ENCODE measurements at regions not wholly inside any gene's neighbourhood (a gene's known extent, or its start where the extent isn't known, plus 50 kb on each side); places are given as distances from the start of the nearest gene placed in this dataset.

DNA sequence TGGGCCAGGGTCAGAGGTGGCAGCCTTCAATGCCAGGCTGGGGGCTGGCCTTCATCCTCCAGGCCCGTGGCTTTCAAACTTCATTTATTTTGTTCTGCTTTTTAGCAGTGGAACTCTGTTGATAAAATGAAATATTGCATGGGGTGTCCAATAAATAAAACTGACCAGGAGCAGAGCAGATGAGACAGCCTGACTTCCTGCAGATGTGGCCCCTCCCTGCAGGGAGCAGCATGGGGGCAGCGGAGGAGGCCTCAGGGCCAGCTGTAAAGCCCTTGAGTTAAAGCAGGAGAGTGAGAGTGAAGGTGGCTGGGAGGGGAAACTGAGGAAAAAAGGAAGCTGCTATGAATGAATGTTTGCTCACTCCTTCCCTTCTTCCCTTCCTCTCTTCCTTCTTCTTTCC is 120.3 kb downstream of the RPAP3 start:
- no peaks in the 10 kb centered on the region for H3K27me3 ChIP-seq (ENCODE audit: insufficient read depth, low read length)
- no peak overlapping the region for H3K4me3 ChIP-seq (ENCODE audit: low read length)
- H3K9me3 ChIP-seq (ENCODE audit: insufficient read depth, low read depth, low read length), result no peaks in the 10 kb centered on the region
- H3K4me1 ChIP-seq (ENCODE audit: insufficient read depth, low read length), result no peaks in the 10 kb centered on the region
- no peaks in the 10 kb centered on the region for H3K36me3 ChIP-seq (ENCODE audit: insufficient read depth, low read depth, low read length)
- no peak overlapping the region for H3K27ac ChIP-seq (ENCODE audit: low read length)
- H3K9ac ChIP-seq (ENCODE audit: low read depth, low read length), result no peak overlapping the region

GRCh38 chr12:47578836-47579235 is 127.0 kb downstream of the RPAP3 start:
- Histone ChIP-seq H3K4me1 (ENCODE audit: insufficient read depth, low read length) (no peaks in the 10 kb centered on the region; the same call in 1 of the 2 replicates), H3K36me3 (ENCODE audit: insufficient read depth, low read depth, low read length) (no peaks in the 10 kb centered on the region), H3K9ac (ENCODE audit: low read depth, low read length) (no peak overlapping the region), H3K9me3 (ENCODE audit: insufficient read depth, low read depth, low read length) (no peaks in the 10 kb centered on the region), H3K27me3 (ENCODE audit: insufficient read depth, low read length) (no peaks in the 10 kb centered on the region), H3K27ac (ENCODE audit: low read length) (no peak overlapping the region), H3K4me3 (ENCODE audit: low read length) (no peak overlapping the region)

- Histone ChIP-seq H3K27ac (ENCODE audit: low read length) (no peak overlapping the region), H3K4me1 (ENCODE audit: insufficient read depth, low read length) (no peaks in the 10 kb centered on the region; the same call in 1 of the 2 replicates), H3K9ac (ENCODE audit: low read depth, low read length) (no peak overlapping the region), H3K27me3 (ENCODE audit: insufficient read depth, low read length) (no peaks in the 10 kb centered on the region), H3K36me3 (ENCODE audit: insufficient read depth, low read depth, low read length) (no peaks in the 10 kb centered on the region), H3K9me3 (ENCODE audit: insufficient read depth, low read depth, low read length) (no peaks in the 10 kb centered on the region), H3K4me3 (ENCODE audit: low read length) (no peak overlapping the region)
These were observed 128.4 kb downstream of the RPAP3 start for GRCh38 chr12:47577206-47577989.

DNA sequence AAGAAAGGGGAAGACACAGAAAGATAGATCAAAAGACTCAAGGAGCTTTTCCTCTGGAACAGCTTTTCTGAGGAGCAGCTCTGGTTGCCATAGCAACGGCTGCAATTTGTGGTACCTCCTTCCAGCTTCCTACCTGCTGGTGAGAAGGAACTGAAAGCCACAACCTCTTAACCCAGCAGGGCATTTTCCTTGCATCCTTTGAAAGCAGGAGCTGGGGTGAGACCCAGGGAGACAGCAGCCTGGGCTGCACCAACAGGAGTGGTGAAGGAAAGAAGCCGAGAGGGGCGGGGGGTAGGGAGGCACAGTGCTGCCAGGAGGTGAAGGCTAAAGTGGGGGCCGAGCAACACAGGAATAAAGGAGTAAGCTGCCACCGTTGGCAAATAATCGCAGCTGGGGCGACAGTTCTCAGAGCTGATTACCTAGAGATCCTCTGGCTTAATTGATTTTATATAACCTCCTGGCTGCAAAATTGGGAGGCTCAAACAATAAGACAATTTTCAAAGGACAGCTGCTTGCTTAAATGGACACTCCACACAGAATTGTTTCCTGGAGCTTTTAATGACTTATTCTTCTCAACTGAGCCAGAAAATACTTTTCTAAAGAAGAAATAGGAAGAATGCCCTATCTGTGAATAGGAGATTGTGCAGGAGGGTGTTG is 129.4 kb downstream of the RPAP3 start:
- H3K9me3 ChIP-seq (ENCODE audit: insufficient read depth, low read depth, low read length), result no peaks in the 10 kb centered on the region
- H3K27ac ChIP-seq (ENCODE audit: low read length), result no peak overlapping the region
- H3K4me1 ChIP-seq (ENCODE audit: insufficient read depth, low read length), result no peaks in the 10 kb centered on the region; the same call in 1 of the 2 replicates
- no peak overlapping the region for H3K4me3 ChIP-seq (ENCODE audit: low read length)
- no peak overlapping the region for H3K9ac ChIP-seq (ENCODE audit: low read depth, low read length)
- no peaks in the 10 kb centered on the region for H3K36me3 ChIP-seq (ENCODE audit: insufficient read depth, low read depth, low read length)
- no peaks in the 10 kb centered on the region for H3K27me3 ChIP-seq (ENCODE audit: insufficient read depth, low read length)

DNA sequence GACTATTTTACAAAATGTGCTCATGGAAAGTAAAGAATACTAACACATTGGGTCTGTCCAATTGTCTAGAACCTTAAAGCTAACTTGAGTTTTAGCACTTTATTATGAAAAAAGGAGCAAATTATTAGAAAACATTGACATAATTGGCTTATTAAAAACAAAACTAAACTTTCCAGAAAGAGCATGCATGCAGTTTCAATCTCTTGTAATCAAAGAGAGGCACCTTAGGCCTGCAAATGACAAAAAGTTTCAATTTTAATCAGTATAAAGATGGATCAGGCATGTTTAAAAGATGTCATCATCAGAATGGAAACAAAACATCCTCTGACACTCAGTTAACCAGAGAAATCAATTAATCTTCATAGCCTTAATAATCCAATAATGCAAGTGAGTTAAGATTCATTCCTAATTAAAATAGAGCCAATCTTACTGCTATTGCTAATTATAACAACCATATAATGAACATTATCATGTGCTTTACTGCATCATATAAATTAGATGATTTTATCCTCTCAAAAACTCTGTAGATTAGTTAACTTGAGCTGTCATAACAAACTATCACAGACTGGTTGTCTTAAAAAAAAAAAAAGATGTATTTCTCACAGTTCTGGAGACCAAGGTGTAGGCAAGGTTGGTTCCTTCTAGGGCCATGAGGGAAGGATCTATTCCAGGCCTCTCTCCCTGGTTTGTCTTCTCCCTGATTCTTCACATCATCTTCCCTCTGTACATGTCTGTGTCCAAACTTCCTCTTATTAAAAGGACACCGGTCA is 131.4 kb downstream of the RPAP3 start:
- no peak overlapping the region for H3K27ac ChIP-seq (ENCODE audit: low read length)
- no peaks in the 10 kb centered on the region; the same call in 1 of the 2 replicates for H3K4me1 ChIP-seq (ENCODE audit: insufficient read depth, low read length)
- no peaks in the 10 kb centered on the region for H3K27me3 ChIP-seq (ENCODE audit: insufficient read depth, low read length)
- no peak overlapping the region for H3K9ac ChIP-seq (ENCODE audit: low read depth, low read length)
- H3K4me3 ChIP-seq (ENCODE audit: low read length), result no peak overlapping the region
- H3K36me3 ChIP-seq (ENCODE audit: insufficient read depth, low read depth, low read length), result no peaks in the 10 kb centered on the region
- H3K9me3 ChIP-seq (ENCODE audit: insufficient read depth, low read depth, low read length), result no peaks in the 10 kb centered on the region

DNA sequence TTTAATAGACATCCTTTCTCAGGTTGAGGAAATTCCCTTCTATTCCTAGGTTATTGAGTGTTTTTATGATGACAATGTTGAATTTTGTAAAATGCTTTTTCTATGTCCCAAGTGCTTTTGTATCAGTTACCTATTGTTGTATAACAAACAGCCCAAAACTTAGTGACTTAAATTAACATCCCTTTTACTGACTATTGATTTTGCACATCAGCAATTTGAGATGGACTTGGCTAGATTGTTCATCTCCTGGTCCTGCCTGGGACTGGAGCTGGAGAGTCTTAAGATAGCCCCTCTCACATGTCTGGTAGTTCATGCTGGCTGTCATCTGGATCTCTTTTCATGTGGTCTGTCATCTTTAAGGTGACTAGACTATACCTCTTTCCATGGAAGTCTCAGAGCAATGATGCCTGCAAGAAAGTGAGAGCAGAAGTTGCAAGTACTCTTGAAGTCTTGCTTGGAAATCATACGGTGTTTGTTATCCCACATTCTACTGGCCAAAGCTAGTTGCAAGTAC is 132.6 kb downstream of the RPAP3 start:
- no peaks in the 10 kb centered on the region for H3K9me3 ChIP-seq (ENCODE audit: insufficient read depth, low read depth, low read length)
- H3K4me1 ChIP-seq (ENCODE audit: insufficient read depth, low read length), result no peaks in the 10 kb centered on the region; the same call in 1 of the 2 replicates
- no peak overlapping the region for H3K4me3 ChIP-seq (ENCODE audit: low read length)
- H3K27me3 ChIP-seq (ENCODE audit: insufficient read depth, low read length), result no peaks in the 10 kb centered on the region
- no peak overlapping the region for H3K27ac ChIP-seq (ENCODE audit: low read length)
- H3K36me3 ChIP-seq (ENCODE audit: insufficient read depth, low read depth, low read length), result no peaks in the 10 kb centered on the region
- no peak overlapping the region for H3K9ac ChIP-seq (ENCODE audit: low read depth, low read length)

DNA sequence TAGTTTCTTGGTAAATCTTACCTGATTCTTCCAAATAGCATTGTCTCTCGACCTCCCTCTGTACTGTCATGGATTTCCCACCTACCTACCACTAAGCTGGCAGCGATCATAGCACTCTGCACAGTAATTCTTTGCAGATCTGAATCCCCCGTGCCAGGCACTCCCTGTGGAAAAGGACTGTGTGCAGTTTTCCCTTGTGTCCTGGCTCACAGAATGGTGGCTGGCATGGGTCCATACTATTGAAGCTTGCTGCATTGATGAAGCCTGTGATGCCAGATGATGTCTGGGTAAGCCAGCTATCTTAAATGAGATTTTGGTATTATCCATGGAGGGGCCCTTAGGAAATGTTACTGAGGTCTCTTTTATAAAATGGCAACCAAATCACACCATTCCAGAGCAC is 135.7 kb downstream of the RPAP3 start:
- no peak overlapping the region for H3K27ac ChIP-seq (ENCODE audit: low read length)
- no peak overlapping the region for H3K9ac ChIP-seq (ENCODE audit: low read depth, low read length)
- no peaks in the 10 kb centered on the region for H3K4me1 ChIP-seq (ENCODE audit: insufficient read depth, low read length)
- no peaks in the 10 kb centered on the region for H3K36me3 ChIP-seq (ENCODE audit: insufficient read depth, low read depth, low read length)
- H3K27me3 ChIP-seq (ENCODE audit: insufficient read depth, low read length), result no peaks in the 10 kb centered on the region
- no peak overlapping the region for H3K4me3 ChIP-seq (ENCODE audit: low read length)
- no peaks in the 10 kb centered on the region for H3K9me3 ChIP-seq (ENCODE audit: insufficient read depth, low read depth, low read length)

GRCh38 chr12:47562201-47562600 is 143.6 kb downstream of the RPAP3 start:
- H3K36me3 ChIP-seq (ENCODE audit: insufficient read depth, low read depth, low read length), result no peaks in the 10 kb centered on the region
- H3K4me3 ChIP-seq (ENCODE audit: low read length), result no peak overlapping the region
- H3K9ac ChIP-seq (ENCODE audit: low read depth, low read length), result no peak overlapping the region
- no peak overlapping the region for H3K27ac ChIP-seq (ENCODE audit: low read length)
- no peaks in the 10 kb centered on the region for H3K27me3 ChIP-seq (ENCODE audit: insufficient read depth, low read length)
- no peaks in the 10 kb centered on the region for H3K9me3 ChIP-seq (ENCODE audit: insufficient read depth, low read depth, low read length)
- H3K4me1 ChIP-seq (ENCODE audit: insufficient read depth, low read length), result no peaks in the 10 kb centered on the region

GRCh38 chr12:47561746-47562145 is 144.1 kb downstream of the RPAP3 start:
- H3K9me3 ChIP-seq (ENCODE audit: insufficient read depth, low read depth, low read length), result no peaks in the 10 kb centered on the region
- no peak overlapping the region for H3K27ac ChIP-seq (ENCODE audit: low read length)
- H3K27me3 ChIP-seq (ENCODE audit: insufficient read depth, low read length), result no peaks in the 10 kb centered on the region
- H3K4me1 ChIP-seq (ENCODE audit: insufficient read depth, low read length), result no peaks in the 10 kb centered on the region
- no peak overlapping the region for H3K4me3 ChIP-seq (ENCODE audit: low read length)
- H3K36me3 ChIP-seq (ENCODE audit: insufficient read depth, low read depth, low read length), result no peaks in the 10 kb centered on the region
- H3K9ac ChIP-seq (ENCODE audit: low read depth, low read length), result no peak overlapping the region

DNA sequence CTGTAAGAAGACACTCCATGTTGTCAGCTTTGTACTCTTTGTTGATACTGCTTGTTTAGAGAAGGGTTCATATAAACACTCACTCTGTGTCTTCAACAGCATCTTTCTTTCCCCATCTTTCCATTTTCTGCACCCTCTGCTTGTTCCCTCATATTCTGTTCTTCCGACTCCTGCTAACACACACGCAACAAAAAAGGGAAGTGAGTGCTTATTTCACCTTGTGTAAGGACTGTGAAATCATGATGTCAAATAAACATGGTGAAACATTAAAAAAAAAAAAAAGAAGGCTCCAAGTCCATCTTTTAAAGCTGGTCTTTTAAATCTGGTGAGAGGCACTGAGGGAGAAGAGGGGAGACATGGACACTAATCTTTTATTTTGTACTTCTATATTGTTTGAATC is 145.4 kb downstream of the RPAP3 start:
- H3K27ac ChIP-seq (ENCODE audit: low read length), result no peak overlapping the region
- H3K9me3 ChIP-seq (ENCODE audit: insufficient read depth, low read depth, low read length), result no peaks in the 10 kb centered on the region
- H3K4me1 ChIP-seq (ENCODE audit: insufficient read depth, low read length), result peaks cover 3% of the 10 kb centered on the region; the same call in 1 of the 2 replicates
- no peaks in the 10 kb centered on the region for H3K36me3 ChIP-seq (ENCODE audit: insufficient read depth, low read depth, low read length)
- H3K4me3 ChIP-seq (ENCODE audit: low read length), result no peak overlapping the region
- H3K27me3 ChIP-seq (ENCODE audit: insufficient read depth, low read length), result no peaks in the 10 kb centered on the region
- H3K9ac ChIP-seq (ENCODE audit: low read depth, low read length), result no peak overlapping the region

DNA sequence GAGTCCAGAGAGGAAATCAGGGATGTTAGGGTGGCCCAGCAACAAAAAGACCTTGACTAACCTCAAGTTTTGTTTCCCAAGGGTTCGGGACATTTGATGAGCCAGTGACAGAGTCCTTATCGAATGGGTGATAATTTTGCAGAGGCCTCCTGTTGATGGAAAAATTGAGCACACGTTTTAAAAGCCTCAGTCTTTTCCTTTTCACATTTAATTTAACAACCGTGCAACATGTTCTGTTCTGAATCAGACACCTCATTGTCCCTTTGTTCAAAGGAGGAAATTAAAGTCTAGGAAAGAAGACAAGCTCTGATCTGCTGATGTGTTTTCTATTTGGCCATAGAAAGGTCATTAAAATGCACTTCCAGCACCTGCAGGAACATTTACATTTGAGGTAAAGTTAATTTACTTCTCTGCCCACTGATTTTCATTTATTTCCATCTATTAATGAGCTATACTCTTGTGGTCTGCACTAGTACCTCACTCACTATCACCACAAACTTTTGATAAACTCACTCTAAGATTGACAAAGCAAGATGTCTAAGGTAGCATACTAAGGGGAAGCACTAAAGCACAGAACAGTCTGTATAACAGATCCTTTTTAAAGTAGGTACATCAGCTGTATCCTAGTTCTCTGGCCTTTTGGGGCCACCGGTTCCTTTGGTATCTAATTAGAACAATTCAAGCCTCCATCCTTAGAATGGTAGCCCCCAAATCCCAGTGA is 147.0 kb downstream of the RPAP3 start:
- H3K4me1 ChIP-seq (ENCODE audit: insufficient read depth, low read length), result peaks cover 3% of the 10 kb centered on the region; the same call in 1 of the 2 replicates
- no peak overlapping the region for H3K4me3 ChIP-seq (ENCODE audit: low read length)
- peaks cover 2% of the 10 kb centered on the region; the same call in 1 of the 2 replicates for H3K9me3 ChIP-seq (ENCODE audit: insufficient read depth, low read depth, low read length)
- no peak overlapping the region for H3K27ac ChIP-seq (ENCODE audit: low read length)
- no peaks in the 10 kb centered on the region for H3K36me3 ChIP-seq (ENCODE audit: insufficient read depth, low read depth, low read length)
- H3K9ac ChIP-seq (ENCODE audit: low read depth, low read length), result no peak overlapping the region
- H3K27me3 ChIP-seq (ENCODE audit: insufficient read depth, low read length), result no peaks in the 10 kb centered on the region
